ENCODE measurements at regions not wholly inside any gene's neighbourhood (a gene's known extent, or its start where the extent isn't known, plus 50 kb on each side); places are given as distances from the start of the nearest gene placed in this dataset.

DNA sequence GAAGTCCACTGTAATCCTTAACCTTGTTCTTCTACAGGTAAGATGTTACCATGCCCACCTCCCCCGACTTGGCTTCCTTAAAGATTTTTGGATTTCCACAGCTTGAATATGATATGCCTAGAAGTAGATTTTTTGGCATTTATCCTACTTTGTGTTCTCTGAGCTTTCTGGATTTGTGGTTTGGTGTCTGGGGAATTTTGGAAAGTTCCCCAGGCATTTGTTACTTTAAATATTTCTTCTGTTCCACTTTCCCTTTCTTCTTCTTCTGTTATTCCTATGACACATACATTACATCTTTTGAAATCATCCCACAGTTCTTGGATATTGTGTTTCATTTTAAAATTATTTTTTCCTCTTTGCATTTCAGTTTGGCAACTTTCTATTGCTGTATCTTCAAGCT, 122.1 kb upstream of the TMEM108 start:
- DNase-seq, result no peak
- no peaks in the 10 kb centered on the region for H3K9me3 ChIP-seq
- TF ChIP-seq, protein P1, sequence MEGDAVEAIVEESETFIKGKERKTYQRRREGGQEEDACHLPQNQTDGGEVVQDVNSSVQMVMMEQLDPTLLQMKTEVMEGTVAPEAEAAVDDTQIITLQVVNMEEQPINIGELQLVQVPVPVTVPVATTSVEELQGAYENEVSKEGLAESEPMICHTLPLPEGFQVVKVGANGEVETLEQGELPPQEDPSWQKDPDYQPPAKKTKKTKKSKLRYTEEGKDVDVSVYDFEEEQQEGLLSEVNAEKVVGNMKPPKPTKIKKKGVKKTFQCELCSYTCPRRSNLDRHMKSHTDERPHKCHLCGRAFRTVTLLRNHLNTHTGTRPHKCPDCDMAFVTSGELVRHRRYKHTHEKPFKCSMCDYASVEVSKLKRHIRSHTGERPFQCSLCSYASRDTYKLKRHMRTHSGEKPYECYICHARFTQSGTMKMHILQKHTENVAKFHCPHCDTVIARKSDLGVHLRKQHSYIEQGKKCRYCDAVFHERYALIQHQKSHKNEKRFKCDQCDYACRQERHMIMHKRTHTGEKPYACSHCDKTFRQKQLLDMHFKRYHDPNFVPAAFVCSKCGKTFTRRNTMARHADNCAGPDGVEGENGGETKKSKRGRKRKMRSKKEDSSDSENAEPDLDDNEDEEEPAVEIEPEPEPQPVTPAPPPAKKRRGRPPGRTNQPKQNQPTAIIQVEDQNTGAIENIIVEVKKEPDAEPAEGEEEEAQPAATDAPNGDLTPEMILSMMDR (IDR thresholded peaks at IDR 0.05), result no peak
- TF ChIP-seq POLR2A (IDR thresholded peaks at IDR 0.05), result no peak
- H3K27me3 ChIP-seq, result no peaks in the 10 kb centered on the region
- H3K4me1 ChIP-seq, result no peaks in the 10 kb centered on the region
- no peak overlapping the region for H3K27ac ChIP-seq
- no peaks in the 10 kb centered on the region for H3K36me3 ChIP-seq
- no peak overlapping the region for H3K4me3 ChIP-seq

DNA sequence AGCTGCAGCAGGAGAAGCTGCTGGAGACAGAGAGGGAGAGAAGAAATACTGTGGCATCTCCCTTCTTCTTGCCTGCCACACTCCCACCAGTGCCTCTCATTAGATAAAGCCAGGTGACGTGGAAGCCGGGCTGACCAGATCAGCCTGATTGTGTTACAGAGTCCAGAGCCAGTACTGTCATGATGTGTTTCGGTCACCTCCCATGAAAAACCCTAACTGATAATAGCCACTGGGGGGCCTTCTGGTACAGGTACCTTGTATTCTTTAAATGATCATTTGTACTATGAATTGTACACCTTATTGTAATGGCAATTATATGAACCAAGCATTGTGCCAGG, 125.8 kb upstream of the TMEM108 start:
- Histone ChIP-seq H3K27me3 (no peaks in the 10 kb centered on the region), H3K27ac (no peak overlapping the region), H3K9me3 (no peaks in the 10 kb centered on the region), H3K36me3 (no peaks in the 10 kb centered on the region), H3K4me3 (no peak overlapping the region), H3K4me1 (no peaks in the 10 kb centered on the region)
- TF ChIP-seq, protein P1 (IDR thresholded peaks at IDR 0.05), result no peak
- no peak for TF ChIP-seq POLR2A (IDR thresholded peaks at IDR 0.05)
- DNase-seq, result no peak

DNA sequence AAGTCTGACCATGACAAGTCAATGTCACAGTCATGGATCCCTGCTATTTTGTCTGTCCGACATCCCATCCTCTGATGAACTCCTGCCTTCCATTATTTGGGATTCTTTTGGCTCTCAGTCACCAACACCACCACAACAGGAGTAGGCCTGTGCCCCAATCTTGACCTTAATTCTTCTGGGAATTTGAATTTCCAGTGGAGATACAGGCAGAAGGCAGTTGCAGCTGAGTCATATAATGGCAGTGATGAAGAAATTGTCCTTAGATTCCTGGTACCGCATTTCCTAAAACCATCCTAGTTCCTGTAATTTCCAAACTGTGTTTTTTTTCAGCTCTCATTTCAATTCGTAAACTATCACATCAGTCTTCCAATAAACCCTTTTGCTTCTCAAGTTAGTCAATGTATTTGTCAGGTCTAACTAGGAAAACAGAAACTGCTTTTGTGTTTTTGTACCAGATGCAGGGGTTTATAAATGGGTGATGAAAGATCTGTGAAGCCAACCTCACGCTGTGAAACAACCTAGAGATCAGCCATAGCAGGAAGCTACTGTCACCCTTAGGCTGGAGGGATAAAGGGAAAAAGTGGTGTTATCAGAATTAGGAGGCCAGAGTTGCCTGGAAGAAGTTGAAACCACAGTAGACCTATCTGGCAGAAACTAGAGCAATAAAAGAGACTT, 126.3 kb upstream of the TMEM108 start:
- Histone ChIP-seq H3K27me3 (no peaks in the 10 kb centered on the region), H3K4me3 (no peak overlapping the region), H3K36me3 (no peaks in the 10 kb centered on the region), H3K27ac (no peak overlapping the region), H3K4me1 (no peaks in the 10 kb centered on the region), H3K9me3 (no peaks in the 10 kb centered on the region)
- no peak for DNase-seq
- TF ChIP-seq, protein P1 (IDR thresholded peaks at IDR 0.05), result no peak
- TF ChIP-seq POLR2A (IDR thresholded peaks at IDR 0.05), result no peak

DNA sequence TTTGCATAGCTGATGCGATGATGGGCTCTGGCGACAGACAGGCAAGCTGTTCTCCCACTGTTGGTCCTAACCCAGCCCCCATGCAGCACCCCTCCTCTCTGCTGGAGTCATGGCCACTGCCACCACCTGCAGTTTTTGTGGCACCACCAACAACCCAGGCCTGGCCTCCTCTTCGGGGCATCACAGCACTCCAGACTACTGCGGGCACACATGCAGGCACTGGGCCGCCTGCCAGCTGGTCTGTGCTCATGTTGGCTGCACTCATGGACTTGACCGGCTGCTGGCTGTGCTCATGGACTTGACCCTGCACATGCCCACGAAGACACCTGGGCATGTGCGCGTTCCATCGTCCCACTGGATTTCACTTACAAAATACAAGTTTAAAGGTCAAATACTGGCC, 130.9 kb upstream of the TMEM108 start:
- Histone ChIP-seq H3K36me3 (no peaks in the 10 kb centered on the region), H3K27me3 (no peaks in the 10 kb centered on the region), H3K4me1 (no peaks in the 10 kb centered on the region), H3K4me3 (no peak overlapping the region), H3K9me3 (no peaks in the 10 kb centered on the region), H3K27ac (no peak overlapping the region)
- DNase-seq, result no peak
- TF ChIP-seq POLR2A (IDR thresholded peaks at IDR 0.05), result no peak
- TF ChIP-seq, protein P1 (IDR thresholded peaks at IDR 0.05), result no peak

DNA sequence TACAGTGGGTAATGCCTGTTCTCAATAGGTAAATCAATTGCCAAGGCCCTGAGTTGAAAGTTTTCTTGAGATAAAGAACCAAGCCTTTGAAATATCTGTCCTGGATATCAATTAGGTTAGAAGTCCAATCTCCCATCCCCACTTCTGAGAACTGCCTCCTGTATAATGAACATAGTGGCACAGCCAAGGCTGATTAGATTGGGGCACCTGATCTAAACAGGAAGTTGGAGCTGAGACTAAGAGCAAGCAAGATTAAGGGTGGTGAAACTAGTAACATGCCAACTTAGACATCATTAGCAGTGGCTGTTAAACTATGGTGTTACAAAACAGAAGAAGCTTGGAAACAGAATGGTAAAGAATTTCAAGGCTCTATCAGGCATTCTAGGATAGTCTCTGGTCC, 137.7 kb upstream of the TMEM108 start:
- Histone ChIP-seq H3K27me3 (no peaks in the 10 kb centered on the region), H3K9me3 (no peaks in the 10 kb centered on the region), H3K36me3 (no peaks in the 10 kb centered on the region), H3K4me3 (no peak overlapping the region), H3K27ac (no peak overlapping the region), H3K4me1 (no peaks in the 10 kb centered on the region)
- TF ChIP-seq, protein P1 (IDR thresholded peaks at IDR 0.05), result no peak
- TF ChIP-seq POLR2A (IDR thresholded peaks at IDR 0.05), result no peak
- no peak for DNase-seq

DNA sequence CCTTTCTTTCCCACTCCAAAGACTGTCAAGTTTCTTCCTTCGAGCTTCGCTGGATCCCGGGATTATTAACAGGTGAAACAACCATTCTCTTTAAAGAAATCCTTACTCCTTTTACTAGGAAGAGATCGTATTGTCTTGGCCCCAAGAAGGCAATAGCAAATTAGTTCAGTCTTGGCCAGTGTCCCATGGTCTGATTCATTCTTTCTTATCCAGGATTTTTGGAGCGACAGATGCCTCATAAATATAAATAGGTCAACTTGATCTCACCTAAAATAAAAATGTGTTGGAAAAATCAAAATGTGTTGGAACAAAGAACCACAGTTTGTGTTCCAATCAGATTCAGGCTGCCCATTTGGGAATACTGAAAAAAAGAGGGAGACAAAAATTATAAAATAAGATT, 140.1 kb upstream of the TMEM108 start:
- no peak overlapping the region for H3K4me3 ChIP-seq
- H3K27ac ChIP-seq, result no peak overlapping the region
- DNase-seq, result no peak
- no peak for TF ChIP-seq POLR2A (IDR thresholded peaks at IDR 0.05)
- TF ChIP-seq, protein P1 (IDR thresholded peaks at IDR 0.05), result no peak
- H3K36me3 ChIP-seq, result no peaks in the 10 kb centered on the region
- no peaks in the 10 kb centered on the region for H3K9me3 ChIP-seq
- no peaks in the 10 kb centered on the region for H3K27me3 ChIP-seq
- no peaks in the 10 kb centered on the region for H3K4me1 ChIP-seq
